ENCODE measurements at regions not wholly inside any gene's neighbourhood (a gene's known extent, or its start where the extent isn't known, plus 50 kb on each side); places are given as distances from the start of the nearest gene placed in this dataset.

DNA sequence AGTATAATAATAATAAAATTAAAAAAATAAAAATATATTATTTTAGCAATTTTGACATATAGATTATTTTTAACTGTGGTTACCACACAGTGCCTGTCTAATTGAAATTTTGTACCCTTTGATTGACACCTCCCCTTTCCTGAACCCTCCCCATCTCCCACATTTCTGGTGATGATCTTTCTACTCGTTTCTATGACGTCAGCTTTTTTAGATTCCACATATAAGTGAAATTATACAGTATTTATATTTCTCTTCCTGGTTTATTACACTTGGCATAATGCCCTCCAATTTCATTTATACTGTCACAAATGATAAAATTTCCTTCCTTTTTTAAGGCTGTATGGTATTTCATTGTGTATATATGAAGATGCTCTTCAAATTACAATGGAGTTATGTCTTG is 258.1 kb upstream of the PTCHD4 start:
- no peak for DNase-seq

DNA sequence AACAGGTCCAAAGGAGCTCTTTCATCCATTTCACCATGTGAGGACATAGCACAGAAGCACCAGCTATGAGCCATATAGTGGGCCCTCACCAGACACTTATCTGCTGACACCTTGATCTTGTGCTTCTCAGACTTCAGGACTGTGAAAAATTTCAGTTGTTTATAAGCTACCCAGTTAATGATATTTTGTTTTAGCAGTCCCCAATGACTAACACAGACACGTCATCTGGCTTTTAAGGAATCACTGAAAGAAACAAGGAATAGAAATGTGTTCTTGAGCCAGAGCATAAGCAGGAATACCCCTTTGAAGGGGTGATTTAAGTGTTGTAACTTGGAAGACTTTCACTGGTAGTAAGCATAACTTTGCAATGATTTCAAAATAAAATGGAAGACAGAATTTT is 214.7 kb upstream of the PTCHD4 start:
- DNase-seq: no peak

DNA sequence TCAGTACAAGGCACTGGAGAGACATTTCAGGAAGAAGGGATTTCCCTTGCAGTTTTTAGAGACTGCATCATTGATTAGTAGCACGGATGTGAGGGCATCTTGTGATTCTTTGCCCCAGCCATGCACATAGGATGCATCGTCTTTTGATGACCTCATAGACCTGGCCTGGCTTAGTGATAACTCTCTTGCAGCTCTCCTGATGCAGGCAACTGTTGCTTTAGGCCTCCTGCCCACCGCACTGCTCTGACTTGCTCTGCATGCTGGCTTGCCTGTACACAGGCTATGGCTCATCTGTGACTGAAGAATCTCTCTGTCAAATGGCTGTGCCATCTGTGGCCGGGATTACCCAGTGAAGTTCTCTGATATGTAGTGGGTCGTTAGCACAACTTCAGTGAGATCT is 207.7 kb upstream of the PTCHD4 start:
- DNase-seq: no peak

DNA sequence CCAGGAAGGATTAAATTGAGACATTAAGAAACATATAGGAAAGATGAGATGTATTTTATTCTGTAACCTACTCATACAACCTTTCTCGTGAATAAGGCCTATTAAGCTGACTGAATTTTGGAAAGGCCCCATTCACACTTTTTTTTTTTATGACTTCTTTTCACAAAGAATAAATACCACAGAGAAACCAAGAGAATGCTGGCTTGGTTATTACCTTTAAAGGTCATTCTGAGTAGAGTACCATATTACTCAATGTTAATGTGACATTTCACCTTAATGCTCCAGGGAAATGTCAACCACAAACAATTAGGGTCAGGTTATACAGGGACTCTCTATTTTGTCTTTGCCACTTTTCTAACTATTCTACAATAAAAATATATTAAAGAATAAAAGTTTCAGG is 204.9 kb upstream of the PTCHD4 start:
- no peak for DNase-seq

DNA sequence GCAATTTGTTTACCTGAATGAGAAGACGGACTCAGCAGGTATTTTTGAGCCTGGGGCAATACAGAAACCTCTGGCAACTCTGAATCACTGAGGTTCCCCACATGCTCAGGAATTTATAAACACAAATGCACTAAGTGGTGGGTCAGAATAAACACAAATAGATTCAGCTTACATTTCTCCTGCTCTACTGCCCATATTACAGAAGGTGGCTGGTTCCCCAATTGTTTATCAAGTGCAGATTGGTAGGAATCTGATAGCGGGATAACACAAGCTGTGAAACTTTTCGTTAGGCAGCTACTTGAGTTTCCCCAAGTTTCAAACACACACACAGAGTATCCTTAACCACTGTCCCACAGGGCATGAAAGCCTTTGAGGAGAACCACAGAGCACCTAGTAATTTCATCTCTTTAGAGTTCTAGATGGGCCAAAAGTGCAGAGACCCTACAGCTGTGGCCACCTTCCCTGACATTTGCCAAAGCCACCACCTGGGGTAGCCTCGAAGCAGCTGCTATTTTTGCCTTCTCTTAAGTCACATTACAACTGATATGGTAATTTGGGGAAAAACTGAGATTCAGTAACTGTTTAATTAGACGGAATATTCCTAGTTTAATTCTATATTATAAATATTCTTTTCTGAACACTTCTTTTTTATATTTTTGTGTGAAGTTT is 204.2 kb upstream of the PTCHD4 start:
- no peak for DNase-seq

DNA sequence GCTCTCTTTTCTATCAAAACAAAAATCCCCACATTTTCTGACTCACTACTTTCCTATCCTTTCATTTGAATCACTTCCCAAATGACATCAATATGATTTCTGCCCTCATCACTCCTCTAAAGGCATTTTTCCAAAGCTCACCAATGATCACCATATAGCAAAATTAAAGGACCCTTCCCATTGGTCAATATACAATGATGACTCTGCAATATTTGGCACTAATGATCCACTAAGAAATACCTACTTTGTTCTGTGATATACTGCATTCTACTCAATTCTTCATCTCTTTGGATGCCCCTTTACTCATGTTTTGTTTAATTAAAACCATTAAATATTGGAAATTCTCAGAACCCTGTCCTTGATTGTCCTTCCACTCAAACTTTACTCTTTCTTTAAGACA is 200.3 kb upstream of the PTCHD4 start:
- DNase-seq: no peak

DNA sequence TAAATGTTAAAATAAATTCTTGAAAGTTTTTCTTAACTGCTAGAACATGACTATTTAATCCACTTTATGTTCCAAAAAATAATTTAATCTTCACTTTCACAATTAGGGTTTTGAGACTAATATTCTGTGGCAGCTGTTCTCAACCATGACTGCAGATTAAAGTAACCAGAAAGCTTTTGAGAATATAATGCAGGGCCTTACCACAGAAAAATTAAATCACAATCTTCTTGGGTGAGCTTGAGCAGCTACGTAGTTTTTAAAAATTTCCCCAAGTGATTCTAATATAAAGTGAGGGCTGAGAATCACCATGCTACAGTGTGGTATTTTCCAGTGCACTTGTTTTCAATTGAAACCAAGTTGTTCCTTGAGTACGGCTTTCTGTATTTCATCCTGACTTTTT is 196.6 kb upstream of the PTCHD4 start:
- DNase-seq: no peak

DNA sequence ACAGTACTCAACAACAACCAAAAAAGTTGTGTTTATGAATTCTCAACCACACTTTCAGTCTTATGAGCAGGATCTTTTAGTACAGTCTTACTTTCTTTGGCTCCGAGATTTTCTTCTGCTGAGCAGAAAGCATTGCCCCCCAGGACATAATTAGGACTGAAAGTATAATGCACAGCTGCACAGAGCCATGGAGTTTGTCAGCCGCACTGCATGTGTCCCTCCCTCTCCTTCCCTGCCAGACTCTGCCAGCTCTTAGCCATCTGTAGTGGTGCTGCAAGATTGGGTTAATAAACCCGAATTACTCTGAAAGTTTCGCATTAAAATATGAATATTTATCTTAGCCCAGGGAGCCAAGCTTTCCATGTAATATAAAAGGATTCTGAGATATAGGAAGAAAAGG is 179.6 kb upstream of the PTCHD4 start:
- DNase-seq: no peak

DNA sequence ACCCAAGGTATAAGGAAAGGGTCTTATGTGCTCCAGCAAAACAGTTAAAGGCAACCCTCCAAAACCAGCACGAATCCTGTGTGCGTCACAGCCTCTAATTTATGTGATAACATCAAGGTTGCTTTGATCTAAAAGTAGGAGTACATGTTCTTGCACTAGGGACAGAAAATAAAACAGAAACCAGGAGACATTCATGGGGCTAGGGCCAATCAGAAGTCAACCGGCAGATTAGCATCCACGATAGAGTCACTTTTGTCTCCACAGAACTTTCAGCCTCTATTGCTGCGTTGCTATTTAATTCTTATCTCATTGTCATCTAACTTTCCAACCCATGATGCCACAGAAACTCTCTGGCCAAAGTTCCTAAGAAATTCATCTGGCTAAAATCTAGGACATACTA is 178.8 kb upstream of the PTCHD4 start:
- DNase-seq: no peak

DNA sequence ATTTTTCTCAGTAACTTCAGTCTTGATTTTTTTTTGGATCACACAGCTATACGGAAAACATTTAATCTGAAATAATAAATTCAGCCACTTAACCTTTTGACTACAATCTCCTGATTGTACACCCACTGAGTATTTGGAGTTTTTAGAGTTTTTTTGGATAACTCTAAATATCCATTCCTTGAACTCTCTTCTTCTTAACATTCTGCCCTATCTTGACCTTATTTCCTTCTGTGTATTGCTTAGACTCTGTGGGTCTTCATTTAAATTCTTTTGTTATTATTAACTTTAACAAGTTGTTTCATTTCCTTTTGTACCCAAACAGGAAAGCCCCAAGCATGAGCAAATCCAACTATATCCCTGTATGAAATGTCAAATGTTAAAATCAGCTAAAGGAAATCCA is 170.2 kb upstream of the PTCHD4 start:
- DNase-seq: no peak

DNA sequence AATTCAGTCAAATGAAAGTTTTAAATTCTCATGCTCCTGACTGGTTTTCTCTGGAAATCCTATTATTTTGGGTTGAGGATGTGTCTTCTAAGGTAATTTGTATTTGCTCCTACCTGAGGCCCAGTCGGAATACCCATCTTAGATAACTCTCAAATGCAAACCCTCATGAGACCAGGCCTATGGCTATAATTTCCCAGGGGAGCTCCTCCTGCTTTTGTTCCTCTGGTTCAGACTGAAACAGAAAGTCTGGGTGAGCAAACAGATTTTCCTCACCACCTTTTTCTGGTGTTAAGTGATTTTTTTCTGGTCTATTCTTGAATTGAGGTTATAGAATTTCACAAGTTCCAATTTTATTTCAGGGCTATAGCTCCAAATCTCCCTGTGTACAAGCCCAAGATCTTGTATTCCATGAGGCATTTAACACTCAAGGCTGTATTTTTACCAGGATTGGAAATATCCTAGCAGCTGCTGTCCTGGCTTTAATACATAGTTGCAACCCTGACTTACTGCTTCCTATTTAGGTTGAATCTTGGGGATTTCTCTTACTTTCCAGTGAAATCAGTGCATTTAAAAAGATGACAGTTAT is 169.1 kb upstream of the PTCHD4 start:
- no peak for DNase-seq

DNA sequence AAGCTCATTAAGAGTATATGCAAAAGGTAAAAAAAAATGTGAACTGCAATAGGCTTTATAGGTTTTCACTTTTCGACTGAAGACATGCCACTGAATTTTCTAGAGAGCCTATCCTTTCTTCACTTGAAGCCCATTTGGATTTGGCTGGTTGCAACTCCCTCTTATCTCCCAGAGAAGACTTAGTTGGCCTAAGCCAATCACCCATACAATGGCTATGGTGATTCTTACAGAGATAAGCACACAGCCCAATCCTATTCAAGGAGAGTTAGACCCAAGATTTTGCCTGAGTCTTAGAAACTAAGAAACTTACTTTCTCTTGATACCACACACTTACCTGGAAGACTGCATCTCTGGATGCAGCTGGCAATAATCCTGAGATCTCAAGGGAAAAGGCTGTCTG is 167.3 kb upstream of the PTCHD4 start:
- no peak for DNase-seq

DNA sequence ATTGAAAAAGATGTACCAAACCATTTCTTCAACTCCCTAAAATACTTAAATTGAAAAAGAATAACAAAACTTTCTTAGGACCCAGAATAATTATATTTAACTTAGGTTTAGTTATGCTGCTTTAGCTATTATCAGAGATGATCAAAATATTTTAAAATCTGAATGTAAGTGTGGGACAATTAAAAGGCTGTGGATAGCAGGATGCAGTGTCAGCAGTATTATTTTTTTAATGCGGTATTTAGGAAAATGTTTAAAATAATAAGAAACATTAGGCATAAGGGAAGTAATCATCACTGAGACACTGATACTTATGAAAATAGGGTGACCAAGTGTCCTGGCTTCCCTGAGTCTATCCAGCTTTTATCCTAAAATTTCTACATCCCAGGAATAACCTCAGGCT is 161.5 kb upstream of the PTCHD4 start:
- no peak for DNase-seq

DNA sequence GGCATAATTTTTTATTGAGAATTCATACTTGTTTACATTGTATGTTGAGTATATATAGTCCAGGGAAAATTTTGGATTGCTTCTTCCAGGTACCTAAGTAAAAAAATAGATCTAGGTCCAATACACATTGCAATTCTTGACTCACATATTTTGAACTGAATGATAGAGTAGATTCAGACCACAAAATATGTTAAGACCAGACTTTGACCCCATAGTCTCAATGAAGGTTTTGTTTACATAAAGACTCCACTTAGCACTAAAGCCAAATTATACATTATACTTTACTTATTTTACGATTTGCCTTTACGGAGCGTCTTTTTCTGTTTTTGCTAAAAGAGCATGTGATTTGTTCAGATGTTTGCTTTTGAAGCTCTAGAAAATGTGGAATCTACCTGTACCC is 144.1 kb upstream of the PTCHD4 start:
- no peak for DNase-seq

DNA sequence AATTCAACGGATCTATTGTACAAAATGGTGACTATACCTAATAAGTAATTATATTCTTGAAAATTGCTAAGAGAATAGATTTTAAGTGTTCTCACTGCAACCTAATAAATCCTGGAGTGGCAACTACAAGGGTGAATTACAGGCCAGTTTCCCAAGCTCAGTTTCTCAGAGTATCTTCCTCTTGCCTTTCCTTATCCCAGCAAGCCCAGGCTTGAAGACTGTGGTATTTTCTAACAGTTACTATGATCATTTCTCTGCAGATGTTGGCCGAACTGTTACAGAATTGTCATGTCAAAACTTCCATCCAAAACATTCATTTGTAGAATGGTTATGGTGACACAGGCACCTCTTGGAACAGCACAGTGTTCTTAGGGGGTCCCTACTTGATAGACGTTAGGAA is 138.1 kb upstream of the PTCHD4 start:
- no peak for DNase-seq

DNA sequence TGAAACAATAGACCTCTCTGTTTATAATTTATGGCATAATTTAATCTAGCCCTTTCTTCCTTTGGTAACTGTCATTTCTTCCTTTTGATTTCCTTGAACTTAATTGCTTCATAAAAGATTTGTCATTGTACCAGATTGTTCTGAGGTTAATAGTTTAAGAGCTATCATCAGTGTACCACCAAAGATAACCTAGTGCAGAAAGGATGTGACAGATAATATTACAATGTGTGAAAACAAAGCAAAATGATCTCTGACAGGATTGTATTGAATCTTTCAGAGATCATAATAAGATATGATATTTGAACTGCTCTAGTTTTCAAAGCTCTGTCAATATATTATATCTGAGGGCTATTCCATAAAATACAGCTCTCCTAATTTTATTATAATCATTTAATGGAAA is 132.1 kb upstream of the PTCHD4 start:
- no peak for DNase-seq

DNA sequence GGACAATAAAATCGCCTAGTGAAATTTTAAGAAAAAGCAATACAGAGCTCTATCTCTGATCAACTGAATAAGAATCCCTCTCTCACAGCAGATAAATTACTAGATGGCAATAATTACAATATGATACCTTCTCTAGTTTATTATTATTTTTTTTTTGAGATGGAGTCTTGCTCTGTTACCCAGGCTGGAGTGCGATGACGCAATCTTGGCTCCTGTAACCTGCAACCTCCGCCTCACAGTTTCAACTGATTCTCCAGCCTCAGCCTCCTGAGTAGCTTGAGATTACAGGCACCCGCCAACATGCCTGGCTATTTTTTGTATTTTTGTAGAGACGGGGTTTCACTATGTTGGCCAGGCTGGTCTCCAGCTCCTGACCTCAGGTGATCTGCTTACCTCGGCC is 129.3 kb upstream of the PTCHD4 start:
- DNase-seq: no peak

DNA sequence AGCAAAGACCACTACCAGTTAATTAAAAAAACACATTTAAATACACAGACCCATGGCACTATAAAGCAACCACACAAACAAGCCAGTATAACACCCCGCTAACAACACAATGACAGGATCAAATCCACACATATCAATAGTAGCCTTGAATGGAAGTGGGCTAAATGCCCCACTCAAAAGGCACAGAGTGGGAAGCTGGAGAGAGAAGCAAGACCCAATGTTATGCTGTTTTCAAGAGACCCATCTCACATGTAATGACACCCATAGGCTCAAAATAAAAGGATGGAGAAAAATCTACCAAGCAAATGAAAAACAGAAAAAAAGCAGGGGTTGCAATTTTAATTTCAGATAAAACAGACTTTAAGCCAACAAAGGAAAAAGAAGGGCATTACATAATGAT is 125.4 kb upstream of the PTCHD4 start:
- DNase-seq: no peak

DNA sequence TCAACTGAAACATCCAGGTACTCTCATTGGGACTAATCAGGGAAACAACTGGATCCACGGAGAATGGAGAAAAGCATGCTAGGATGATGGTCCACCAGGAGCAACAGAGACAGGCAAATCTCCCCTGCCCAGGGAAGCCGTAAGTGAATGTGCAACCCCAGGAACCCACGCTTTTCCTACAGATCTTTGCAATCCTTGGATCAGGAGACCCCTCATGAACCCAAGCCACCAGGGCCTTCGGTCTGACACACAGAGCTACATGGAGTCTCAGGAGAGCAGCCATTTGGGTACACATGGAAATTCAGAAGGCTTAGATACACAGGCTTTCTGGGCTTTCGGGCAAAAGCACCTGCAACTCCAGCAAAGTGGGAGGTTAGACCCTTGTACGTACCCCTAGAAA is 122.1 kb upstream of the PTCHD4 start:
- no peak for DNase-seq

DNA sequence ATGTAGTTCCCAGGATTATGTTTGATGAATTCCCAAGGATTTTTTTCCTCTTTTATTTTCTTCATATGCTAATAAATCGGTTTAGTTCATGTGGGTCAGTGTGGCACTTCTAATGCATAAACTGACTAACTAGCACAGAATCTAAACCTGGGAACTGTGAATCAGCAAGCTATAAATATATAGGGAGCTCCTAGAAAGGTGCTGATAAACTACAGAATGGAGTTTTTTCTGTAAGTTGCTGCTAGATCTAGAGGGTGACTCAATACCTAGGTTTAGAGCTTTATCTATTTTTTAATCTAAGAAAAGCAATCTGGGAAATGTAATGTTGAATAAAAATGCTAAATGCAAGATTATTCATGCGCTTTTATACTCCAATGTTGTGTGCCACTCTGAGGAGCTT is 118.8 kb upstream of the PTCHD4 start:
- DNase-seq: no peak

DNA sequence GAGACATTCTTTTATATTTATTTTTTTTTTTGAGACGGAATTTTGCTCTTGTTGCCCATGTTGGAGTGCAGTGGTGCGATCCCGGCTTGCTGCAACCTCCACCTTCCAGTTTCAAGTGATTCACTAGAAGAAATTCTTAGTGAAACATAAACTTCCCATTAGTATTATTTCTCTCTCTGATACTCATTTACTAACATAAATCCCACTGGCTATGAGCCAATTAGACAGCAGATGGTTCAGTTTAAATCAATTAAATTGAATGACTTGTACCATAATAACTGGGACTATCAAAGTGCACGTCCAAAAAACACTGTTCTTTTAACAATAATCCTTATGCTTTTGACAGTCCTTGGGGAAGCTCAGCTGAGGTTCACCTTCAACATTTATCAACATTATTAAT is 111.2 kb upstream of the PTCHD4 start:
- no peak for DNase-seq

DNA sequence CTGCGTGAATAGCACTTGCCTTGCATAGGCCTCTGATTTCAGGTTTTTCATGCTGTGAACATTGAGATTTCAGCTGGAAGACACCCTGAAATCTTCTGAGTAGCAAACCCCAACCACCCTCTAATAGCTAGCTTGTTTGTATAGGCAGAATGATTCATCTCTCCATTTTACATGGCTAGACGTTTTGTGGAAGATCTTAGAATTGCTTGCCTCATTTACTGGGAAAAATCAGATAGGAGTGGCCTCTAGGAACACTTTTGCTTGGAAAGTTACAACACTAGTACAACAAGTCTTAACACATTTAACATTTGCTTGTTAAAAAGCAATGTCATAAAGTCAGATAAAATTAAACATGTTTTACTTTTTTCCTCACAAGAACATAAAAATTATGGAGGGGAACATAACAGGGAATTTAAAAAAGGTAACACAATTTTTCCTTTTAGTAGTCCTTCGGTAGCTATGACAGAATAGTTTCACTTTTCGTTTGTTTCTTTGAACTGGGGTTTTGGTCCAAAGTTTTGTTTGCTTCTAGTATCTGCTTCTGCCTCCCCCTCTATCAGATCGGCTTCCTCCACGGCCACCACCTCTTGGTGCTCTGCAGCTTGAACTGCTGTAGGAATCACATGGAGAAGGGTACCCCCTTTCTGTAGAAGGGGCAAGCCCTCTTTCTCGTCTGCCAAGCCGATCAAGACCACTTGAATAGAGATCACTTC is 102.2 kb upstream of the PTCHD4 start:
- no peak for DNase-seq

DNA sequence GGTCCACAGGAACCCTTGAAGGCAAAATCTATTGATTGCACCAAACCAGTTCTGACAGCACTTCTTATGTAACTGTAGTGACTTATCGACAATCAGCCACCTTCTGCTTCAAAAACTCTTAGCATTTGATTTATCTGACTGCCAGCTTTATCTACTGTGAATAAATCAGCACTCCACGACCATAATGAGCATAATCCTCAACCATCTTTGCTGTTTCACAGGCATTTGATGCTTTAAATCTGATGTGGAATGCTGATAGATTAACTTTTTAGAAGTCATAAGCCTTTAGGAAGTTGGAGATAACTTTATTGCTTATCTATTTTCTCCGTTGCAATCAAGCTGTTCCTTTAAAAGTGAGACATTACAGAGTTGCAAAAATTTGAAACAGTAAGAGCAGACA is 101.5 kb upstream of the PTCHD4 start:
- DNase-seq: no peak

DNA sequence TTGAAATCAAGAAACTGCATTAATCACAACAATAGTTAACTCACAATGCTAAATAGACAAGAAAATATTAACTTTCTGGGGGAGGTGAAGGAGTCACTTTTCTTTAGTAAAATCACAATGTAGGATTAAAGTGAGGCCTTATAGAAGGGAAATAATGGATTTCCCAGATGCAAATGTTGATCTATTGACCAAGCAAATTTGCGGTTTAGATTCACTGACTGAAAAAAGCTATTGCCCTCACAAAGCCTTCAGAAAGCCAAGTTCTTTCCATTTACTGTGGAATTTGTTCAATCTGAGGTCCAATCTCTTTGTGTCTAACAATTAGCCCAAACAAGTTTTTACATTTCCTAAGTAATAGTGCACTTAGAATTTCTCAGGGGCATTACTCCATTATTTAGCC is 95.1 kb upstream of the PTCHD4 start:
- no peak for DNase-seq

DNA sequence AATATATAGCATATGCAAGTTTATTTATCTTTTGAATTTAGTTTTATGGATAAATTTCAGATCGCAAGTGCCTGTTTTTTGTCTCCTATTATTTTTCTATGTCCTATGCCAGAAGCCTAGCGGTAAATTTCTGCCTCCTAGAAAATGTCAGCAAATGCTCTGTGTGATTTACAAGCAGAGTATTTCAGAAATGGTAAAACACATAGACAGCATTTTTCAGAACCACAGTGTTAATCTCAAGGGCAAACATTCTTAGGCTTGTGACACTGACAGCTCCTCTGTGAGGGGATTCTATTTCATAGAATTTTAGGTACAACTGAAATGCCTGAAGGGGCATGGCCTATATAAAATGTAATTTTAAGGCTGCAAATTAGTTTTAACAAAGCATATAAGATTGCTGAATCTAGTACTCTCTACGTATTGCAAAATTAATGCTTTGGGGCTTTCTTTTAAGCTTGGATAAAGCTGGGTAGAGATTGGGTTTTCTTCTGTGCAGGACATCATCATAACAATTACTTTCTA is 89.9 kb upstream of the PTCHD4 start:
- no peak for DNase-seq

Data from NCI-H510A treated with DMSO at 0.1 percent for 48 hours (cell line).